Body of pancreas (tissue), 4 donors: ENCODE measurements at regions not wholly inside any gene's neighbourhood (a gene's known extent, or its start where the extent isn't known, plus 50 kb on each side); places are given as distances from the start of the nearest gene placed in this dataset.

Experiments used
- ATAC-seq: fragments of 150-250 bp; one replicate; pipeline ENCODE4 v1.9.1; 2016
- DNase-seq, 4 donors: peaks; one replicate each; pipeline ENCODE4 v3.0.0-alpha.2; 2019
- H3K27ac ChIP-seq, 4 donors: fragments of 200-600 bp; sonication (generic); 1 replicate in 3 of 4; 2 replicates in 1 of 4; pipeline versions ENCODE4 v1.5.1 to v1.6.1; 2016 to 2019; ENCODE audit warnings: mild to moderate bottlenecking in 1 of 4, mixed read lengths in 1 of 4, moderate library complexity in 1 of 4
- H3K27me3 ChIP-seq, 2 donors: fragments of 200-600 bp; sonication (generic); one replicate each; pipeline ENCODE4 v1.6.0; 2016; ENCODE audit warnings: mild to moderate bottlenecking in 1 of 2
- H3K36me3 ChIP-seq, 2 donors: fragments of 200-600 bp; sonication (generic); replicated peaks in 1 of 2; 2 replicates each; pipeline ENCODE4 v1.5.1; 2016; ENCODE audit warnings: low read depth in 2 of 2; ENCODE audit not compliant: insufficient read depth in 1 of 2
- H3K4me1 ChIP-seq: fragments of 200-600 bp; sonication (generic); one replicate; pipeline ENCODE4 v1.6.0; 2016
- H3K4me3 ChIP-seq, 2 donors: fragments of 200-600 bp; sonication (generic); 1 replicate in 1 of 2; 2 replicates in 1 of 2; pipeline ENCODE4 v1.5.1; 2016 to 2019
- H3K9me3 ChIP-seq, 3 donors: fragments of 200-600 bp; sonication (generic); 1 replicate in 2 of 3; 2 replicates in 1 of 3; pipeline ENCODE4 v1.5.1; 2016
- POLR2A ChIP-seq, 3 donors: fragments of 450-650 bp; IDR thresholded peaks; one replicate each; pipeline ENCODE4 v1.6.1; 2016; ENCODE audit warnings: antibody characterized with exemption in 3 of 3, mild to moderate bottlenecking in 2 of 3
- WGBS, 2 donors: methylation state at CpG; one replicate each; pipeline ENCODE4 v1.1.5; 2017; 5-methylcytosine and 5-hydroxymethylcytosine counted together
- intact Hi-C: fragments of 100-400 bp; cut with DNase I; formaldehyde crosslinking; loops from one replicate; pipeline ENCODE4 v1.15.1; 2023
- TF ChIP-seq, protein P1 (sequence below), 7 experiments: fragments of 450-650 bp in 4 of 7; fragments of 200-600 bp in 3 of 7; sonication (generic) in 3 of 7; IDR thresholded peaks; one replicate each; pipeline ENCODE4 v1.5.1; 2016 to 2019; ENCODE audit warnings: antibody characterized with exemption in 7 of 7

DNA sequence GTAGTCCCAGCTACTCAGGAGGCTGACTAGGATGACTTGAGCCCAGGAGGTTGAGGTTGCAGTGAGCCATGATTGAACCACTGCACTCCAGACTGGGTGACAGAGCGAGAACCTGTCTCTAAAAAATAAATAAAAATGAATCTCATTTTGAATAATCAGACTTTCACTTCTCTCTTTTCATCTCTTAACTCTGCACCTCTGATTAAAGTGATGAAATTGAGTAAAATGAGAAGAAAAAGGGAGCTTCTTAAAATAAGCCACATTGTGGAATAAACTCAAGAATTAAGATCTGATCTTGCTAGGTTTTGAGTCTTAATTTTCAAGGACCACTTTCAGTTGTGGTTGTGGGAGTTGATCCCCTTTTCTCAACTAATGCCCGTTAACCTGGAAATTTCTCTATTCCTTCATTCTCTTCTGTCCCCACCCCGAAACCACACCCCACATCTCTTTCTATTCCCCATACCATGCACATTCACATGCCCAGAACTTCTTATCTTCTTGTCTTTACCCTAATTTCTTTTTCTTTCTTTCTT is 70.9 kb upstream of the ETV6 start:
- no peak overlapping the region for H3K27ac ChIP-seq
- no peaks in the 10 kb centered on the region for H3K36me3 ChIP-seq
- intact Hi-C loops, result no loop called here
- H3K4me3 ChIP-seq, result no peak overlapping the region
- TF ChIP-seq, protein P1, sequence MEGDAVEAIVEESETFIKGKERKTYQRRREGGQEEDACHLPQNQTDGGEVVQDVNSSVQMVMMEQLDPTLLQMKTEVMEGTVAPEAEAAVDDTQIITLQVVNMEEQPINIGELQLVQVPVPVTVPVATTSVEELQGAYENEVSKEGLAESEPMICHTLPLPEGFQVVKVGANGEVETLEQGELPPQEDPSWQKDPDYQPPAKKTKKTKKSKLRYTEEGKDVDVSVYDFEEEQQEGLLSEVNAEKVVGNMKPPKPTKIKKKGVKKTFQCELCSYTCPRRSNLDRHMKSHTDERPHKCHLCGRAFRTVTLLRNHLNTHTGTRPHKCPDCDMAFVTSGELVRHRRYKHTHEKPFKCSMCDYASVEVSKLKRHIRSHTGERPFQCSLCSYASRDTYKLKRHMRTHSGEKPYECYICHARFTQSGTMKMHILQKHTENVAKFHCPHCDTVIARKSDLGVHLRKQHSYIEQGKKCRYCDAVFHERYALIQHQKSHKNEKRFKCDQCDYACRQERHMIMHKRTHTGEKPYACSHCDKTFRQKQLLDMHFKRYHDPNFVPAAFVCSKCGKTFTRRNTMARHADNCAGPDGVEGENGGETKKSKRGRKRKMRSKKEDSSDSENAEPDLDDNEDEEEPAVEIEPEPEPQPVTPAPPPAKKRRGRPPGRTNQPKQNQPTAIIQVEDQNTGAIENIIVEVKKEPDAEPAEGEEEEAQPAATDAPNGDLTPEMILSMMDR (IDR thresholded peaks at IDR 0.05), result no peak
- no peak for TF ChIP-seq POLR2A (IDR thresholded peaks at IDR 0.05)
- WGBS, 2 donors, result 89 to 90% methylated on average over 3 of the region's 3 CpGs
- H3K4me1 ChIP-seq, result no peaks in the 10 kb centered on the region
- DNase-seq (no peak), ATAC-seq (no peak)
- H3K9me3 ChIP-seq, result no peaks in the 10 kb centered on the region
- no peaks in the 10 kb centered on the region for H3K27me3 ChIP-seq

DNA sequence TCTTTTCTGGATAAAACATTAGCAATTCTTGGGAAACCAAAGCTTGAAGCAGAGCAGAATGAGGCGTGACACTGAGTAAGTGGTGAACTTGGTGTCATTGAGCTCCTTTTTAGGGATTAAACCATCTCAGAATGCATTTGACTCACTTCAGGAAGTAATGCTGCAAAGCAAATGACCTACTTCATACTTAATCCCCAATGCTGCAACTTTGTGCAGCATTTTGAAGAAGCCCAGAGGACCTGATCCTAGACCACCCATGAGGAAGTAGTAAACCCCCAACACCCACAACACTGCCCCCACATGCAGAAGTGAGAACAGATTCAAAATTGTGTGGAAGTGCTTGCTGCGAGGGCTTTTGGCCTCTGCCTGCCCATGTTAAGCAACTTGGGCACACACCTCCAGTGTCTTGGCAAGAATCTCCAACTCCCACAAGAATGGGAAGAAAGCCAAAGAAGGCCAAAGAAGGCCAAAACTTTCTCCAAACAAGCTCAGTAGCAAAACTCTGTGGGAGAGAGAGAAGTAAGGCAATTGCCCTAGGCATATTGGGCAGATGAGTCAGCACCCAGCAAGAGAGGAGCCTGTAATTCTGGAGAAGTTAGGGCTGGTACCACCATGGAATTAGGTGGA is 69.2 kb upstream of the ETV6 start:
- no peaks in the 10 kb centered on the region for H3K27me3 ChIP-seq

DNA sequence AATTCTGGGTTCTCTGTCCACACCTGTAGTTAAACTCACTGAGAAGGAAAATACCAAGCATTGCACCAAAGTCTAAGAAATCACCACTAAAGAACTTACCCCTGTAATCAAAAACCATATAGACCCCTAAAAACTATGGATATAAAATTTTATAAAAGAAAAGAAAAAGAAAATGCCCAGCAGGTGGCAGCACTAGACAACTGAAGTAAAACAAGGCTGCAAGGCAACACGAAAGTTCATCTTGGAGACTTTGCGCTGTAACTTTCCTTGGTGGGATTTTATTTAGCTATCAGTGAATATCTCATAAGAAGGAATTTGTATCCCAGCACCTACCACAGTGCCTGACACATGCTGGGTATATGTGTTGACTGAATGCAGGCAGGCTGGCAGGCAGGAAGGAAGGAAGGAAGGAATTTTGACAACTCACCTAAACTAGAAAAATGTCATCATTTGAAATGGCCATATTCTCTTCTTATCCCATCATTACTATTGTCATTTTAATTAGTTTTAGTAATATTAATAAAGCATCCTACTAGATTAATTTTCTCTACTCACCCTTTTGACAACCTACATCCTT is 68.2 kb upstream of the ETV6 start:
- ATAC-seq, result no peak
- no peaks in the 10 kb centered on the region for H3K27me3 ChIP-seq
- peak; percentile 70 to 79 (median 74) for DNase-seq
- intact Hi-C loops, result loop anchor here (5.0 kb wide), 1 partner anchor 446 kb away; no protein-coding TSS in a partner anchor
- no peaks in the 10 kb centered on the region for H3K9me3 ChIP-seq
- TF ChIP-seq, protein P1 (IDR thresholded peaks at IDR 0.05), result peak; percentile 35 to 78 (median 72)
- TF ChIP-seq POLR2A (IDR thresholded peaks at IDR 0.05), result no peak
- H3K4me3 ChIP-seq, result no peak overlapping the region
- 0 to 8% methylated on average over 2 of the region's 2 CpGs for WGBS, 2 donors
- H3K36me3 ChIP-seq, result no peaks in the 10 kb centered on the region
- H3K27ac ChIP-seq, result no peak overlapping the region
- no peaks in the 10 kb centered on the region for H3K4me1 ChIP-seq

More for the DNA sequence above, 69.2 kb upstream of the ETV6 start:
- H3K27ac ChIP-seq, result no peak overlapping the region
- intact Hi-C loops, result loop anchor here (5.0 kb wide), 1 partner anchor 447 kb away; no protein-coding TSS in a partner anchor
- no peak overlapping the region for H3K4me3 ChIP-seq
- peak in 2 of 4 donors; percentile 12 to 40 for DNase-seq
- no peaks in the 10 kb centered on the region for H3K36me3 ChIP-seq
- no peaks in the 10 kb centered on the region for H3K4me1 ChIP-seq
- no peak for ATAC-seq
- TF ChIP-seq, protein P1 (IDR thresholded peaks at IDR 0.05), result no peak
- no peak for TF ChIP-seq POLR2A (IDR thresholded peaks at IDR 0.05)
- H3K9me3 ChIP-seq, result no peaks in the 10 kb centered on the region
- WGBS, 2 donors, result 39 to 61% methylated on average over 2 of the region's 2 CpGs

DNA sequence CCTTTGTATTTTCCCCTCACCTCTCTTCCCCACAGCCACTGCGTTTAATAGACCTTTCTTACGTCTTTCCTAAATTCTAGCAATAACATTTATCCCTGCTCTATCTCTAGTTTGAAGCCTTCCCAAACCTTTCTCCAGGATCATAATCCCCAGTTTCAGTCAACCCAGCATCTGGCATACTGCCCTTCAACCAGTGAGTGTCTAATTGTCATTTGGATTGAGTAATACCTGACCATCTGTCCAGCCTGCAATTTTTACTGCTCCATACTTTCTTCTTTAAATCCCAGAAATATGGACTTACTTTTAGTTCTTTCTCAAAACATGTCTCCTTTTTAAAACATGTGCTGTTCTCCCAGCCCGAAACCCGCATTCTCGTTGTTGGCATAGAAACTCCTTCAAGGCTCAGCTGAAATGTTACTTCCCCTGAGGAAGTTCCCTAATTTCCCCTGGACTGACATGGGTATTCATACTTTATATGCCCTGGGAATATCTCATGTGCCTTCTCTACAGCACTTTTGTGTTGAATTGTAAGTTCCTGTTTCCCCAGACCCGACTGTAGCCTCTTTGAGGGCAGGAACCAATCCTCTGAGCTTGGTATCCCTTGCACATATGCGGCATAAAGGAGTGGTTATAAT is 65.1 kb upstream of the ETV6 start:
- intact Hi-C loops, result loop anchor here (5.0 kb wide), 1 partner anchor 443 kb away; no protein-coding TSS in a partner anchor

More for the DNA sequence above, 65.1 kb upstream of the ETV6 start:
- TF ChIP-seq POLR2A (IDR thresholded peaks at IDR 0.05), result no peak
- TF ChIP-seq, protein P1 (IDR thresholded peaks at IDR 0.05), result no peak
- no peaks in the 10 kb centered on the region for H3K9me3 ChIP-seq
- WGBS, 2 donors, result 80 to 88% methylated on average over 7 of the region's 7 CpGs
- H3K4me3 ChIP-seq, result no peak overlapping the region
- no peaks in the 10 kb centered on the region for H3K27me3 ChIP-seq
- no peak for ATAC-seq
- no peaks in the 10 kb centered on the region for H3K36me3 ChIP-seq
- DNase-seq, result peak in 1 of 4 donors; percentile 16
- H3K27ac ChIP-seq, result no peak overlapping the region
- no peaks in the 10 kb centered on the region for H3K4me1 ChIP-seq
